ENCODE measurements at regions not wholly inside any gene's neighbourhood (a gene's known extent, or its start where the extent isn't known, plus 50 kb on each side); places are given as distances from the start of the nearest gene placed in this dataset.

DNA sequence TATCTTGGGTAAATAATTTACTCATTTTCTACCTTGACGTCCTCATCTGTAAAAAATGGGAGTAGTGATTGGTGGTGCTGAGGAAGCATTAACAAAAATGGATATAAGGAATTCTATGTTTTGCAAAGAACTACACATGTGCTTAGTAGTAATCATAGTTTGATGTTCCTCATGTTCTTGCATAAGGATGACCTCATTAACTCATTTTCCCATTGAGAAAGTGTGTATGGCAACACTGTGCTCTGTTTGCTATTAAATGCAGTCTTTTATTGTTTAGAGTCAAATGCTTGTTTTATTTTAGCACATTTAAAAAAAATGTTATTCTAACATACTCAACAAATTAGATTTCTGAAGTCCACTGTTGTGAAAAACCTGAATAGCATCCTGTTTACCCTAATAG is 211.2 kb upstream of the RSPO3 start:
- no TSS peak for BruUV-seq (replicated peaks)
- Histone ChIP-seq H3K4me1 (peaks cover 4% of the 10 kb centered on the region; the same call in 1 of the 2 replicates), H3K9me3 (0 out of 2 replicates have a peak, but pooled peaks cover 2% of the 10 kb centered on the region), H3K36me3 (ENCODE audit: control insufficient read depth, insufficient read depth, low read length) (no peaks in the 10 kb centered on the region), H3K4me3 (ENCODE audit: low read depth, low read length) (no peak overlapping the region), H3K27me3 (replicated peaks; ENCODE audit: control insufficient read depth, insufficient read depth, low read length) (no peaks in the 10 kb centered on the region)
- Mint-ChIP-seq H3K27ac (ENCODE audit: unreplicated experiment) (no peak overlapping the region), H3K27me3 (ENCODE audit: insufficient read depth, unreplicated experiment) (no peaks in the 10 kb centered on the region), H3K4me1 (ENCODE audit: low read depth, unreplicated experiment) (no peaks in the 10 kb centered on the region), H3K36me3 (ENCODE audit: insufficient read depth, unreplicated experiment) (no peaks in the 10 kb centered on the region), H3K9me3 (ENCODE audit: unreplicated experiment) (no peaks in the 10 kb centered on the region), H3K4me3 (ENCODE audit: unreplicated experiment) (no peak overlapping the region)
- POLR2A ChIA-PET, result no interaction called here
- intact Hi-C loops (cut with micrococcal nuclease; ENCODE audit: unreplicated experiment), result no loop called here
- CTCF ChIA-PET, result no interaction called here
- DNase-seq, result no peak
- TF ChIP-seq, protein P1, sequence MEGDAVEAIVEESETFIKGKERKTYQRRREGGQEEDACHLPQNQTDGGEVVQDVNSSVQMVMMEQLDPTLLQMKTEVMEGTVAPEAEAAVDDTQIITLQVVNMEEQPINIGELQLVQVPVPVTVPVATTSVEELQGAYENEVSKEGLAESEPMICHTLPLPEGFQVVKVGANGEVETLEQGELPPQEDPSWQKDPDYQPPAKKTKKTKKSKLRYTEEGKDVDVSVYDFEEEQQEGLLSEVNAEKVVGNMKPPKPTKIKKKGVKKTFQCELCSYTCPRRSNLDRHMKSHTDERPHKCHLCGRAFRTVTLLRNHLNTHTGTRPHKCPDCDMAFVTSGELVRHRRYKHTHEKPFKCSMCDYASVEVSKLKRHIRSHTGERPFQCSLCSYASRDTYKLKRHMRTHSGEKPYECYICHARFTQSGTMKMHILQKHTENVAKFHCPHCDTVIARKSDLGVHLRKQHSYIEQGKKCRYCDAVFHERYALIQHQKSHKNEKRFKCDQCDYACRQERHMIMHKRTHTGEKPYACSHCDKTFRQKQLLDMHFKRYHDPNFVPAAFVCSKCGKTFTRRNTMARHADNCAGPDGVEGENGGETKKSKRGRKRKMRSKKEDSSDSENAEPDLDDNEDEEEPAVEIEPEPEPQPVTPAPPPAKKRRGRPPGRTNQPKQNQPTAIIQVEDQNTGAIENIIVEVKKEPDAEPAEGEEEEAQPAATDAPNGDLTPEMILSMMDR (IDR thresholded peaks at IDR 0.05; ENCODE audit: insufficient read depth in 1 of 2, low read depth in 1 of 2, low read length in 1 of 2, severe bottlenecking in 1 of 2, unreplicated experiment in 1 of 2), result no peak

DNA sequence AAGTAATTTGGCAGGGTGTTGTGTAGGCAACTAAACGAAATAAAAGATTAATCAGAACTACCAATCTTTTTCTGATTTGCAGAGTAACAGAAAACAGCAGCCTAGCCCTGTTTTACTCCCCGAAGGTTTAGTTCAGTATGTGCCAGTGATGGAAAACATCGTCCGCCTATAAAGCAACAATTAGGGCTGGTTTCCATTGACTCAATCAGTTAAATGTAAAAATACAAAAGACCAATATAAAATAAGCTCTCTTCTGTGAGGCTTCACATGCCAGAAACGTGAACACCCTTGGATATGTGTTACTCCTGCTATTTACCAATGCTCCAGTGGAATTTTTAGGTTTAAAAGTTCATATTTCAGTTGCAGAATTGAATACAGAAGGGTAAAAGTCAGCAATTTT is 210.5 kb upstream of the RSPO3 start:
- Histone ChIP-seq H3K36me3 (ENCODE audit: control insufficient read depth, insufficient read depth, low read length) (no peaks in the 10 kb centered on the region), H3K4me3 (ENCODE audit: low read depth, low read length) (no peak overlapping the region), H3K27me3 (replicated peaks; ENCODE audit: control insufficient read depth, insufficient read depth, low read length) (no peaks in the 10 kb centered on the region), H3K9me3 (no peaks in the 10 kb centered on the region), H3K4me1 (peaks cover 4% of the 10 kb centered on the region; the same call in 1 of the 2 replicates)
- no TSS peak for BruUV-seq (replicated peaks)
- no peak overlapping the region for H3K4me3 Mint-ChIP-seq (ENCODE audit: unreplicated experiment)
- H3K4me1 Mint-ChIP-seq (ENCODE audit: low read depth, unreplicated experiment), result peaks cover under 1% of the 10 kb centered on the region
- CTCF ChIA-PET, result no interaction called here
- no peaks in the 10 kb centered on the region for H3K9me3 Mint-ChIP-seq (ENCODE audit: unreplicated experiment)
- intact Hi-C loops (cut with micrococcal nuclease; ENCODE audit: unreplicated experiment), result no loop called here
- no peak overlapping the region for H3K27ac Mint-ChIP-seq (ENCODE audit: unreplicated experiment)
- POLR2A ChIA-PET, result no interaction called here
- TF ChIP-seq, protein P1 (IDR thresholded peaks at IDR 0.05; ENCODE audit: insufficient read depth in 1 of 2, low read depth in 1 of 2, low read length in 1 of 2, severe bottlenecking in 1 of 2, unreplicated experiment in 1 of 2), result no peak
- no peaks in the 10 kb centered on the region for H3K27me3 Mint-ChIP-seq (ENCODE audit: insufficient read depth, unreplicated experiment)
- H3K36me3 Mint-ChIP-seq (ENCODE audit: insufficient read depth, unreplicated experiment), result no peaks in the 10 kb centered on the region
- DNase-seq, result no peak

DNA sequence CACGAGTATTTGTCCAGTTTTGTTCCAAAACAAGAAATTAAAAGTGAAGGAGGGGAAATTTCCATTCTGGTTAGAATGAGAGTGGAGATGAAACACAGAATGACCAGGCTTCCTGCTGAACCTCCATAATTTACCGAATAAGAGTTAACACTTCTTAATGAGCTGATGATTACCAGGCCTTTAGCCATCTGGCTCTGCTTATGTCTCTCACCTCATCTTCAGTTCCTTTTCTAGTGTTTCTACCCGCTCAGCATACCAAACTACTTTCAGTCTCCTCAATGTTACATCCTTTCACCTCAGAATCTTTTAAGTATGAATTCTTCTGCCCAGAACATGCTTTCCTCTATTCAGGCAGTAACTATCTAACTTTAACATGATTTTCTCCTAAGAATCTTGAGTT is 209.0 kb upstream of the RSPO3 start:
- Mint-ChIP-seq H3K27me3 (ENCODE audit: insufficient read depth, unreplicated experiment) (no peaks in the 10 kb centered on the region), H3K4me1 (ENCODE audit: low read depth, unreplicated experiment) (peaks cover 8% of the 10 kb centered on the region), H3K4me3 (ENCODE audit: unreplicated experiment) (no peak overlapping the region), H3K9me3 (ENCODE audit: unreplicated experiment) (no peaks in the 10 kb centered on the region), H3K27ac (ENCODE audit: unreplicated experiment) (no peak overlapping the region), H3K36me3 (ENCODE audit: insufficient read depth, unreplicated experiment) (no peaks in the 10 kb centered on the region)
- no peaks in the 10 kb centered on the region for H3K36me3 ChIP-seq (ENCODE audit: control insufficient read depth, insufficient read depth, low read length)
- H3K4me1 ChIP-seq, result peaks cover 4% of the 10 kb centered on the region; the same call in 1 of the 2 replicates
- no peaks in the 10 kb centered on the region for H3K9me3 ChIP-seq
- DNase-seq, result no peak
- TF ChIP-seq, protein P1 (IDR thresholded peaks at IDR 0.05; ENCODE audit: insufficient read depth in 1 of 2, low read depth in 1 of 2, low read length in 1 of 2, severe bottlenecking in 1 of 2, unreplicated experiment in 1 of 2), result no peak
- BruUV-seq (replicated peaks), result no TSS peak
- CTCF ChIA-PET, result no interaction called here
- intact Hi-C loops (cut with micrococcal nuclease; ENCODE audit: unreplicated experiment), result no loop called here
- no peaks in the 10 kb centered on the region for H3K27me3 ChIP-seq (replicated peaks; ENCODE audit: control insufficient read depth, insufficient read depth, low read length)
- POLR2A ChIA-PET, result no interaction called here
- no peak overlapping the region for H3K4me3 ChIP-seq (ENCODE audit: low read depth, low read length)

All from Caco-2 (cell line).